GM12878 (cell line): ENCODE measurements at regions not wholly inside any gene's neighbourhood (a gene's known extent, or its start where the extent isn't known, plus 50 kb on each side); places are given as distances from the start of the nearest gene placed in this dataset.

Experiments used
- ATAC-seq: fragments of 200-7000 bp; cut with Tn5 transposase; 3 replicates; pipeline ENCODE4 v1.9.1; 2020; ENCODE audit warnings: mild to moderate bottlenecking, moderate library complexity
- BruUV-seq: library from RNA; stranded (reverse); fragments of 400-500 nt; replicated peaks from 2 replicates; lab custom pipeline; 2021; lab: Mats Ljungman, UMichigan
- CTCF ChIA-PET: fragments of 300-600 bp; sonication (Branson Sonifier 250); formaldehyde crosslinking; extraction: SDS; loops from one replicate; lab custom pipeline; 2021; ENCODE audit warnings: inconsistent platforms; lab: Yijun Ruan, JAX
- POLR2A ChIA-PET: fragments of 350-600 bp; formaldehyde crosslinking; extraction: SDS; loops from one replicate; lab custom pipeline; 2021; ENCODE audit warnings: inconsistent platforms; lab: Charles Lee
- RAD21 ChIA-PET: fragments of 300-600 bp; sonication (Branson Sonifier 250); formaldehyde crosslinking; loops from one replicate; lab custom pipeline; 2023; ENCODE audit warnings: antibody characterized with exemption; ENCODE audit not compliant: unreplicated experiment; lab: Charles Lee
- SMC1A ChIA-PET: fragments of 300-600 bp; sonication (Branson Sonifier 250); formaldehyde crosslinking; loops from one replicate; lab custom pipeline; 2023; ENCODE audit not compliant: unreplicated experiment, uncharacterized antibody; lab: Charles Lee
- DNase-seq: peaks from one replicate; pipeline ENCODE4 v3.0.0-alpha.2; 2011; ENCODE audit warnings: low read depth, low spot score
- FAIRE-seq: peaks from 3 replicates; lab custom pipeline; 2011; peaks lifted over from hg19 to GRCh38; lab: Jason Lieb, UNC
- H2AFZ ChIP-seq: 2 replicates; pipeline ENCODE4 v1.6.0; 2011; ENCODE audit warnings: low read depth, low read length, control low read depth; ENCODE audit not compliant: control insufficient read depth
- H3K27ac ChIP-seq: 2 replicates; pipeline ENCODE4 v1.5.1; 2011; ENCODE audit warnings: control low read depth; ENCODE audit not compliant: control insufficient read depth, insufficient read depth
- H3K27me3 ChIP-seq, 2 experiments: replicated peaks in 1 of 2; 2 replicates each; pipeline versions ENCODE4 v1.6.0 to v1.6.1; 2011; ENCODE audit warnings: low read length in 1 of 2; ENCODE audit not compliant: control insufficient read depth in 2 of 2, insufficient read depth in 2 of 2
- H3K36me3 ChIP-seq, 2 experiments: 2 replicates each; pipeline ENCODE4 v1.5.1; 2011; ENCODE audit warnings: low read length in 1 of 2; ENCODE audit not compliant: control insufficient read depth in 2 of 2, insufficient read depth in 2 of 2
- H3K4me1 ChIP-seq: 2 replicates; pipeline ENCODE4 v1.6.1; 2011; ENCODE audit warnings: mild to moderate bottlenecking, low read length, moderate library complexity, mixed read lengths; ENCODE audit not compliant: control insufficient read depth, insufficient read depth
- H3K4me2 ChIP-seq: 2 replicates; pipeline ENCODE4 v1.6.0; 2011; ENCODE audit warnings: control low read depth; ENCODE audit not compliant: control insufficient read depth, insufficient read depth
- H3K4me3 ChIP-seq: fragments of 200-600 bp; sonication (generic); 2 replicates; pipeline ENCODE4 v1.5.1; 2016
- H3K79me2 ChIP-seq: 2 replicates; pipeline ENCODE4 v1.6.0; 2011; ENCODE audit warnings: low read length; ENCODE audit not compliant: control insufficient read depth, insufficient read depth
- H3K9ac ChIP-seq: 2 replicates; pipeline ENCODE4 v1.8.0; 2011; ENCODE audit warnings: low read length, control low read depth, mixed read lengths; ENCODE audit not compliant: control insufficient read depth, insufficient read depth
- H3K9me3 ChIP-seq: replicated peaks from 3 replicates; pipeline ENCODE4 v1.5.1; 2011; ENCODE audit warnings: mild to moderate bottlenecking, low read length; ENCODE audit not compliant: control insufficient read depth, insufficient read depth
- H4K20me1 ChIP-seq: 2 replicates; pipeline ENCODE4 v1.6.0; 2011; ENCODE audit not compliant: control insufficient read depth, insufficient read depth
- ATF2 ChIP-seq: IDR thresholded peaks from 2 replicates; pipeline ENCODE4 v1.6.1; 2012; ENCODE audit warnings: low read length, inconsistent platforms
- FOXM1 ChIP-seq: IDR thresholded peaks from 2 replicates; pipeline ENCODE4 v1.6.1; 2012; ENCODE audit warnings: low read depth, mild to moderate bottlenecking, inconsistent platforms, low read length, moderate library complexity
- NFIC ChIP-seq: IDR thresholded peaks from 2 replicates; pipeline ENCODE4 v1.6.1; 2012; ENCODE audit warnings: low read depth, mild to moderate bottlenecking, inconsistent platforms, low read length, moderate library complexity
- NR2C2 ChIP-seq: IDR thresholded peaks from 2 replicates; pipeline ENCODE4 v1.6.1; 2011; ENCODE audit warnings: borderline replicate concordance, low read depth; ENCODE audit not compliant: control insufficient read depth, insufficient read length
- RFX5 ChIP-seq: IDR thresholded peaks from 2 replicates; pipeline ENCODE4 v1.6.1; 2011; ENCODE audit warnings: low read depth, low read length, improper control_type of control experiment
- SPI1 ChIP-seq: IDR thresholded peaks from 2 replicates; pipeline ENCODE4 v1.6.1; 2011; ENCODE audit warnings: low read depth, mild to moderate bottlenecking, low read length, moderate library complexity, borderline replicate concordance; ENCODE audit not compliant: insufficient read depth
- STAT3 ChIP-seq: IDR thresholded peaks from 2 replicates; pipeline ENCODE4 v1.6.1; 2011; ENCODE audit warnings: low read depth, low read length, improper control_type of control experiment
- TCF3 ChIP-seq: IDR thresholded peaks from 2 replicates; pipeline ENCODE4 v1.6.1; 2012; ENCODE audit warnings: low read depth, mild to moderate bottlenecking, low read length, borderline replicate concordance; ENCODE audit not compliant: insufficient read depth
- WGBS: methylation state at CpG from one replicate; pipeline ENCODE4 v1.1.6; 2016; ENCODE audit warnings: low lambda C conversion rate; ENCODE audit not compliant: insufficient replicate concordance, insufficient coverage; ENCODE audit errors: missing lambda C conversion rate; 5-methylcytosine and 5-hydroxymethylcytosine counted together
- in situ Hi-C: fragments of 300-500 bp; cut with MboI; formaldehyde crosslinking; loops from 9 replicates; pipeline ENCODE4 v1.14.3; 2018; ENCODE audit warnings: mixed read lengths
- intact Hi-C: fragments of 100-400 bp; cut with micrococcal nuclease; formaldehyde crosslinking; loops from one replicate; pipeline ENCODE4 v1.14.2; 2022; ENCODE audit not compliant: unreplicated experiment

DNA sequence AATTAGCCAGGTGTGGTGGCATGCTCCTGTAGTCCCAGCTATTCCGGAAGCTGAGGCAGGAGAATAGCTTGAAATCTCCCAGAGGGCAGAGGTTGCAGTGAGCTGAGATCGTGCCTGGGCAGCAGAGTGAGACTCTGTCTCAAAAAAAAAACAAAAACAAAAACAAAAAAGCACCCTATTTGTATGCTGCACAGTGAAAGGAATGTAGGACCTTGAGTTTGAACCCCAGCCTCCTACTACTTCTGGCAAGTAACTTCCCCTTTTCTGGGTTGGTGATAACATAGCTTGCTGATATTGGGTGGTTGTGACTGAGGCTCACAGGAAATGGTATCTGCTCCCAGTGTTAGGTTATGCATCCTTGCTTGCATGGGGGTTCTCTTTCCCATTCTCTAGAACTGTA lies 205.3 kb downstream of the BUB3 start:
- ChIA-PET RAD21 (no interaction called here), SMC1A (interaction anchor here (0.9 to 1.0 kb wide), 2 partner anchors 8 to 16 kb away, joined by 3 to 4 read pairs; no protein-coding TSS in a partner anchor), POLR2A (no interaction called here), CTCF (interaction anchor here (0.8 kb wide), 1 partner anchor 8 kb away, joined by 3 read pairs; no protein-coding TSS in a partner anchor)
- Histone ChIP-seq H3K27me3 (no peaks in the 10 kb centered on the region), H4K20me1 (no peaks in the 10 kb centered on the region), H3K27ac (peak overlapping the region; percentile 6; the same call in 1 of the 2 replicates), H3K9ac (no peak overlapping the region), H3K4me2 (peak overlapping the region; percentile 13; the same call in 1 of the 2 replicates), H3K4me3 (no peak overlapping the region), H3K9me3 (no peaks in the 10 kb centered on the region; the same call in 2 of the 3 replicates), H3K4me1 (peaks cover 9% of the 10 kb centered on the region), H3K36me3 (no peaks in the 10 kb centered on the region), H3K79me2 (no peaks in the 10 kb centered on the region), H2AFZ (no peak overlapping the region)
- in situ Hi-C loops (no loop called here), intact Hi-C loops (no loop called here)
- ATAC-seq (peak; percentile 74), FAIRE-seq (peak; percentile 13), DNase-seq (peak; percentile 40)
- WGBS = 3% methylated on average over 2 of the region's 2 CpGs
- TF ChIP-seq FOXM1 (peak; percentile 58), SPI1 (0 out of 2 replicates have a peak, but pooled peaks have one; percentile 8), TCF3 (0 out of 2 replicates have a peak, but pooled peaks have one; percentile 27), STAT3 (no peak), RFX5 (no peak), NR2C2 (no peak), ATF2 (no peak), NFIC (peak; percentile 32; the same call in 1 of the 2 replicates)
- no TSS peak for BruUV-seq
